ENCODE measurements at regions not wholly inside any gene's neighbourhood (a gene's known extent, or its start where the extent isn't known, plus 50 kb on each side); places are given as distances from the start of the nearest gene placed in this dataset.

- no peaks in the 10 kb centered on the region for H3K4me1 ChIP-seq
- no peak overlapping the region for H3K27ac ChIP-seq
- no peak for TF ChIP-seq CTCF (IDR thresholded peaks at IDR 0.05)
- H3K36me3 ChIP-seq: no peaks in the 10 kb centered on the region
- no peaks in the 10 kb centered on the region for H3K27me3 ChIP-seq
- intact Hi-C loops (cut with DNase I): no loop called here
- DNase-seq (no peak), ATAC-seq (no peak)
- no peak overlapping the region for H3K4me3 ChIP-seq
- H3K9me3 ChIP-seq: peaks cover 24% of the 10 kb centered on the region
These were observed 53.8 kb upstream of the INHBA start for GRCh38 chr7:41756650-41757182.

- Histone ChIP-seq H3K9me3 (peaks cover 24% of the 10 kb centered on the region), H3K4me1 (no peaks in the 10 kb centered on the region), H3K36me3 (no peaks in the 10 kb centered on the region), H3K27ac (no peak overlapping the region), H3K4me3 (no peak overlapping the region), H3K27me3 (no peaks in the 10 kb centered on the region)
- ATAC-seq (no peak), DNase-seq (no peak)
- intact Hi-C loops (cut with DNase I): no loop called here
- no peak for TF ChIP-seq CTCF (IDR thresholded peaks at IDR 0.05)
These were observed 52.2 kb upstream of the INHBA start for GRCh38 chr7:41755096-41755495.

GRCh38 chr7:41754046-41754445 is 51.2 kb upstream of the INHBA start:
- Histone ChIP-seq H3K4me3 (no peak overlapping the region), H3K27ac (no peak overlapping the region), H3K27me3 (no peaks in the 10 kb centered on the region), H3K4me1 (no peaks in the 10 kb centered on the region), H3K36me3 (no peaks in the 10 kb centered on the region), H3K9me3 (peaks cover 24% of the 10 kb centered on the region)
- intact Hi-C loops (cut with DNase I): no loop called here
- no peak for DNase-seq
- no peak for ATAC-seq
- no peak for TF ChIP-seq CTCF (IDR thresholded peaks at IDR 0.05)

Data from upper lobe of right lung (tissue), 1 donor.